ENCODE measurements at regions not wholly inside any gene's neighbourhood (a gene's known extent, or its start where the extent isn't known, plus 50 kb on each side); places are given as distances from the start of the nearest gene placed in this dataset.

- TF ChIP-seq ATF3 (IDR thresholded peaks at IDR 0.05) (no peak), CTCF (IDR thresholded peaks at IDR 0.05; ENCODE audit: low read depth, low read length, missing input control) (no peak), RAD21 (IDR thresholded peaks at IDR 0.05) (no peak), GABPA (IDR thresholded peaks at IDR 0.05 in 1 of 2, conservative IDR thresholded peaks at IDR 0.05 in 1 of 2) (no peak)
- TF ChIP-seq, protein P1, sequence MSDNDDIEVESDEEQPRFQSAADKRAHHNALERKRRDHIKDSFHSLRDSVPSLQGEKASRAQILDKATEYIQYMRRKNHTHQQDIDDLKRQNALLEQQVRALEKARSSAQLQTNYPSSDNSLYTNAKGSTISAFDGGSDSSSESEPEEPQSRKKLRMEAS (IDR thresholded peaks at IDR 0.05) = no peak
These were observed 339.0 kb downstream of the NSG2 start for GRCh38 chr5:174384509-174384947.
